ENCODE measurements at regions not wholly inside any gene's neighbourhood (a gene's known extent, or its start where the extent isn't known, plus 50 kb on each side); places are given as distances from the start of the nearest gene placed in this dataset.
"Not testable (repeated sequence)": the region's sequence is repeated elsewhere in the genome, so short reads cannot be mapped to it uniquely, and the experiment has no call there.

GRCh38 chr10:94155722-94156271, 162.1 kb downstream of the PLCE1 start:
- 92 to 96% methylated on average over 4 of the region's 4 CpGs for WGBS, 2 donors
- intact Hi-C loops (cut with DNase I), result no loop called here
- FAIRE-seq (no peak), DNase-seq (no peak), ATAC-seq (no peak)
- H3K36me3 ChIP-seq, result no peaks in the 10 kb centered on the region
- no peak overlapping the region for H3K4me3 ChIP-seq
- TF ChIP-seq CTCF (IDR thresholded peaks at IDR 0.05), result no peak
- H3K27ac ChIP-seq, result no peak overlapping the region
- no peaks in the 10 kb centered on the region for H3K9me3 ChIP-seq
- no peaks in the 10 kb centered on the region for H3K4me1 ChIP-seq
- H3K27me3 ChIP-seq, result no peaks in the 10 kb centered on the region

GRCh38 chr10:94156453-94156852, 162.7 kb downstream of the PLCE1 start:
- no peak overlapping the region for H3K27ac ChIP-seq
- no peak overlapping the region for H3K4me3 ChIP-seq
- FAIRE-seq (no peak), ATAC-seq (no peak), DNase-seq (no peak)
- intact Hi-C loops (cut with DNase I), result no loop called here
- 80 to 87% methylated on average over 3 of the region's 3 CpGs for WGBS, 2 donors
- no peaks in the 10 kb centered on the region for H3K36me3 ChIP-seq
- TF ChIP-seq CTCF (IDR thresholded peaks at IDR 0.05), result no peak
- no peaks in the 10 kb centered on the region for H3K27me3 ChIP-seq
- no peaks in the 10 kb centered on the region for H3K9me3 ChIP-seq
- H3K4me1 ChIP-seq, result no peaks in the 10 kb centered on the region

DNA sequence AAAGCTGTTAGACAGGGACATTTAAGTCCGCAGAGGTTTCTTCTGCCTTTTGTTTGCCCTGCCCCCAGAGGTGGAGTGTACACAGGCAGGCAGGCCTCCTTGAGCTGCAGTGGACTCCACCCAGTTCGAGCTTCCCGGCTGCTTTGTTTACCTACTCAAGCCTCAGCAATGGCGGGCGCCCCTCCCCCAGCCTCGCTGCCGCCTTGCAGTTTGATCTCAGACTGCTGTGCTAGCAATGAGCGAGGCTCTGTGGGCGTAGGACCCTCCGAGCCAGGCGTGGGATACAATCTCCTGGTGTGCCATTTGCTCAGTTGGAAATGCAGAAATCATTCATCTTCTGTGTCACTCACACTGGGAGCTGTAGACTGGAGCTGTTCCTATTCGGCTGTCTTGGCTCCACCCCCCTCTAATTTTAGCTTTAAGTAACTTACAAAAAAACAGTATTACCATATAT, 171.5 kb downstream of the PLCE1 start:
- intact Hi-C loops (cut with DNase I); H3K27me3 ChIP-seq; H3K9me3 ChIP-seq; H3K36me3 ChIP-seq; H3K4me3 ChIP-seq; FAIRE-seq; H3K27ac ChIP-seq; ATAC-seq; H3K4me1 ChIP-seq; DNase-seq: not testable (repeated sequence)
- WGBS, 2 donors, result 73 to 84% methylated on average over 8 to 10 of the region's 12 CpGs

DNA sequence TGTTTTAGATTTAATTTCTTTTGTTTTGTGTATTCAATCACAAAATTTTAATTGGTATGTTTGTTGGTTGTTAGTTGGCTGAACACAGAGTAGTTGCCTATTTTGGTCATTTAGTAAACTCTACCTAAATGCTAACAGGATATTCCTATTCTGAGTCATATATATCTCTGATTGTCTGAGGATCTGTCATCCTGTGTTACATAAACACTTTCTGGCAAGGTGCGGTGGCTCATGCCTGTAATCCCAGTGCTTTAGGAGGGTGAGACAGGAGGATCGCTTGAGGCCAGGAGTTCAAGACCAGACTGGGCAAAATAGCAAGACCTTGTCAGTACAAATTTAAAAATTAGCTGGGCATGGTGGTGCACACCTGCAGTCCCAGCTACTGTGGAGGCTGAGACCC, 178.6 kb downstream of the PLCE1 start:
- FAIRE-seq (no peak), ATAC-seq (no peak), DNase-seq (no peak)
- Histone ChIP-seq H3K36me3 (no peaks in the 10 kb centered on the region), H3K4me3 (no peak overlapping the region), H3K9me3 (no peaks in the 10 kb centered on the region), H3K27me3 (no peaks in the 10 kb centered on the region), H3K4me1 (no peaks in the 10 kb centered on the region), H3K27ac (no peak overlapping the region)
- WGBS, 2 donors, result 93 to 97% methylated on average over 2 of the region's 2 CpGs
- intact Hi-C loops (cut with DNase I), result no loop called here
- TF ChIP-seq CTCF (IDR thresholded peaks at IDR 0.05), result no peak

DNA sequence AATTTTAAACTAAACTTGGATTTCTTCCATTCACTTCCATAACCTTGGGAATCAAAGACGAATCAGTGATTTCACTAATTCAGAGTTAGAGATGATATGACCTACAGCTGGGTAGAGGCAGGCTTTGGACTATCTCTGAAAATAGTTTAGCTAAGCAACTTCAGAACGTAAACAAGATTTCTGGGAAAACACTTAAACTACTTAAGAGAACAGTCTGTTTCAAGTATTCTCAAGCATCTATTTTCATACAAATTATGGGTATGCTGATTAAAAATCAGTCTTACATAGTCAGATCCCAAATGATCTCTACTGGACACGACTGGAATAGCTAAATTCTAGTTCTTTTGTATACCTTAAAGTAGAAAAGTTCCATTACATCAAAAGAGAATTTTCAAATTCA, 179.9 kb downstream of the PLCE1 start:
- FAIRE-seq, result no peak

More for the DNA sequence above, 179.9 kb downstream of the PLCE1 start:
- WGBS, 2 donors, result 71 to 75% methylated on average over 3 of the region's 3 CpGs
- DNase-seq (no peak), ATAC-seq (no peak)
- TF ChIP-seq CTCF (IDR thresholded peaks at IDR 0.05), result no peak
- H3K4me1 ChIP-seq, result no peaks in the 10 kb centered on the region
- no peak overlapping the region for H3K27ac ChIP-seq
- no peaks in the 10 kb centered on the region for H3K9me3 ChIP-seq
- H3K36me3 ChIP-seq, result no peaks in the 10 kb centered on the region
- H3K4me3 ChIP-seq, result no peak overlapping the region
- intact Hi-C loops (cut with DNase I), result no loop called here
- H3K27me3 ChIP-seq, result no peaks in the 10 kb centered on the region
